SHP77 treated with DMSO at 0.1 percent for 48 hours (cell line): ENCODE measurements at regions not wholly inside any gene's neighbourhood (a gene's known extent, or its start where the extent isn't known, plus 50 kb on each side); places are given as distances from the start of the nearest gene placed in this dataset.

Experiments
- DNase-seq: peaks from one replicate; lab custom pipeline; 2025; lab: John Stamatoyannopoulos, UW

GRCh38 chr7:41524876-41525275, 178.0 kb downstream of the INHBA start:
- DNase-seq, result no peak

GRCh38 chr7:41520445-41520844, 182.4 kb downstream of the INHBA start:
- DNase-seq, result no peak

GRCh38 chr7:41517771-41518170, 185.1 kb downstream of the INHBA start:
- no peak for DNase-seq

GRCh38 chr7:41508755-41509154, 194.1 kb downstream of the INHBA start:
- no peak for DNase-seq

GRCh38 chr7:41507686-41508268, 195.1 kb downstream of the INHBA start:
- no peak for DNase-seq

GRCh38 chr7:41504214-41504980, 198.5 kb downstream of the INHBA start:
- no peak for DNase-seq

GRCh38 chr7:41503438-41503837, 199.5 kb downstream of the INHBA start:
- DNase-seq, result no peak

GRCh38 chr7:41501466-41501865, 201.4 kb downstream of the INHBA start:
- no peak for DNase-seq

GRCh38 chr7:41501006-41501405, 201.9 kb downstream of the INHBA start:
- DNase-seq, result no peak

- DNase-seq, result no peak
Measured at GRCh38 chr7:41492603-41493002, 210.3 kb downstream of the INHBA start.

GRCh38 chr7:41491883-41492471, 210.9 kb downstream of the INHBA start:
- no peak for DNase-seq

- no peak for DNase-seq
Measured at GRCh38 chr7:41491308-41491707, 211.6 kb downstream of the INHBA start.

GRCh38 chr7:41489885-41490284, 213.0 kb downstream of the INHBA start:
- no peak for DNase-seq

- no peak for DNase-seq
Measured at GRCh38 chr7:41487229-41487940, 215.5 kb downstream of the INHBA start.

GRCh38 chr7:41481353-41481752, 221.5 kb downstream of the INHBA start:
- no peak for DNase-seq

GRCh38 chr7:41478187-41478586, 224.7 kb downstream of the INHBA start:
- no peak for DNase-seq

- no peak for DNase-seq
Measured at GRCh38 chr7:41476460-41476803, 226.5 kb downstream of the INHBA start.

GRCh38 chr7:41475801-41476459, 227.0 kb downstream of the INHBA start:
- no peak for DNase-seq

- DNase-seq, result no peak
Measured at GRCh38 chr7:41472427-41473125, 230.3 kb downstream of the INHBA start.

GRCh38 chr7:41470081-41470480, 232.8 kb downstream of the INHBA start:
- no peak for DNase-seq

- no peak for DNase-seq
Measured at GRCh38 chr7:41467596-41467995, 235.3 kb downstream of the INHBA start.
